H1 (cell line): ENCODE measurements at regions not wholly inside any gene's neighbourhood (a gene's known extent, or its start where the extent isn't known, plus 50 kb on each side); places are given as distances from the start of the nearest gene placed in this dataset.
A peak's percentile ranks its signal among the peaks of the same experiment; 100 is the strongest.

ENCODE experiments used
- CTCF ChIA-PET: fragments of 300-600 bp; sonication (Branson Sonifier 250); formaldehyde crosslinking; loops from one replicate; lab custom pipeline; 2021; ENCODE audit not compliant: partially characterized antibody; lab: Charles Lee
- POLR2A ChIA-PET: fragments of 300-600 bp; sonication (Branson Sonifier 250); formaldehyde crosslinking; loops from one replicate; lab custom pipeline; 2021; ENCODE audit warnings: inconsistent platforms; ENCODE audit not compliant: partially characterized antibody; lab: Charles Lee
- DNase-seq, 2 experiments: peaks; one replicate each; pipeline versions ENCODE4 v3.0.0 to v3.0.0-alpha.2; 2010 to 2022; ENCODE audit warnings: low spot score in 2 of 2, low read depth in 1 of 2, mixed read lengths in 1 of 2
- FAIRE-seq: peaks from 2 replicates; lab custom pipeline; 2011; peaks lifted over from hg19 to GRCh38; lab: Jason Lieb, UNC
- H2AFZ ChIP-seq: 2 replicates; pipeline ENCODE4 v1.8.1; 2012; ENCODE audit warnings: low read length, inconsistent platforms
- H2AK5ac ChIP-seq: 2 replicates; pipeline ENCODE4 v1.6.1; 2013; ENCODE audit warnings: low read depth, low read length
- H2BK120ac ChIP-seq: replicated peaks from 2 replicates; pipeline ENCODE3; 2013; ENCODE audit warnings: low read depth, low read length, inconsistent platforms
- H2BK12ac ChIP-seq: 2 replicates; pipeline ENCODE4 v1.6.1; 2013; ENCODE audit warnings: low read depth, low read length
- H2BK15ac ChIP-seq: 2 replicates; pipeline ENCODE4 v1.6.1; 2013; ENCODE audit warnings: low read length
- H2BK20ac ChIP-seq: 2 replicates; pipeline ENCODE4 v1.6.1; 2013; ENCODE audit warnings: low read length
- H2BK5ac ChIP-seq: 2 replicates; pipeline ENCODE4 v1.6.1; 2013; ENCODE audit warnings: low read depth, low read length
- H3K14ac ChIP-seq: 2 replicates; pipeline ENCODE4 v1.6.1; 2013; ENCODE audit warnings: inconsistent platforms; ENCODE audit not compliant: insufficient read length
- H3K18ac ChIP-seq: 2 replicates; pipeline ENCODE4 v1.6.1; 2013; ENCODE audit warnings: low read length; ENCODE audit errors: extremely low read depth
- H3K23ac ChIP-seq: 2 replicates; pipeline ENCODE4 v1.6.1; 2013; ENCODE audit warnings: inconsistent platforms; ENCODE audit not compliant: insufficient read length
- H3K23me2 ChIP-seq: 2 replicates; pipeline ENCODE4 v1.6.1; 2013; ENCODE audit warnings: low read depth, low read length
- H3K27ac ChIP-seq: 2 replicates; pipeline ENCODE4 v1.6.1; 2011; ENCODE audit warnings: low read depth, low read length, inconsistent platforms
- H3K27me3 ChIP-seq, 4 experiments: replicated peaks in 1 of 4; 1 replicate in 1 of 4; 2 replicates in 3 of 4; pipeline versions ENCODE4 v1.6.1 to v1.8.1; 2011 to 2013; ENCODE audit warnings: low read length in 3 of 4, mild to moderate bottlenecking in 3 of 4, inconsistent platforms in 2 of 4, mixed read lengths in 2 of 4, moderate library complexity in 1 of 4; ENCODE audit not compliant: control insufficient read depth in 3 of 4, insufficient read depth in 3 of 4; ENCODE audit errors: extremely low read depth in 1 of 4
- H3K36me3 ChIP-seq, 4 experiments: 2 replicates each; pipeline versions ENCODE4 v1.6.1 to v1.8.1; 2011 to 2013; ENCODE audit warnings: mild to moderate bottlenecking in 4 of 4, low read length in 3 of 4, moderate library complexity in 2 of 4, control low read depth in 1 of 4, inconsistent platforms in 1 of 4; ENCODE audit not compliant: insufficient read depth in 4 of 4, control insufficient read depth in 2 of 4
- H3K4ac ChIP-seq: replicated peaks from 2 replicates; pipeline ENCODE3; 2013; ENCODE audit warnings: low read length, low read depth, mixed read lengths, inconsistent platforms; ENCODE audit not compliant: insufficient read length
- H3K4me1 ChIP-seq, 4 experiments: replicated peaks in 1 of 4; 1 replicate in 1 of 4; 2 replicates in 3 of 4; pipeline versions ENCODE4 v1.6.1 to v1.8.1; 2011 to 2013; ENCODE audit warnings: low read length in 3 of 4, inconsistent platforms in 2 of 4, mixed read lengths in 1 of 4; ENCODE audit not compliant: insufficient read depth in 4 of 4, control insufficient read depth in 3 of 4
- H3K4me2 ChIP-seq, 2 experiments: 2 replicates each; pipeline versions ENCODE4 v1.6.1 to v1.8.1; 2011 to 2013; ENCODE audit warnings: low read depth in 2 of 2, low read length in 2 of 2, control low read depth in 1 of 2, inconsistent platforms in 1 of 2, mild to moderate bottlenecking in 1 of 2; ENCODE audit not compliant: insufficient read depth in 1 of 2
- H3K4me3 ChIP-seq, 4 experiments: fragments of 200-600, 300-600 bp in 1 of 4; sonication (generic), shearing (Covaris generic), sonication (Bioruptor Twin) in 1 of 4; 2 replicates each; pipeline versions ENCODE4 v1.5.1 to v1.8.1; 2011 to 2016; ENCODE audit warnings: low read length in 4 of 4, low read depth in 3 of 4, control low read depth in 2 of 4, inconsistent platforms in 2 of 4, mild to moderate bottlenecking in 2 of 4, mixed read lengths in 1 of 4, moderate library complexity in 1 of 4; ENCODE audit not compliant: insufficient read depth in 2 of 4; ENCODE audit errors: extremely low read depth in 1 of 4
- H3K56ac ChIP-seq: replicated peaks from 2 replicates; pipeline ENCODE3; 2013; ENCODE audit warnings: low read depth, mild to moderate bottlenecking, mixed read lengths, low read length, inconsistent platforms; ENCODE audit not compliant: insufficient read length
- H3K79me1 ChIP-seq: 2 replicates; pipeline ENCODE4 v1.6.1; 2013; ENCODE audit warnings: low read depth, low read length, control low read depth
- H3K79me2 ChIP-seq, 2 experiments: 2 replicates each; pipeline versions ENCODE4 v1.6.1 to v1.8.1; 2012 to 2013; ENCODE audit warnings: low read length in 2 of 2, mild to moderate bottlenecking in 2 of 2, inconsistent platforms in 1 of 2; ENCODE audit not compliant: insufficient read depth in 2 of 2, control insufficient read depth in 1 of 2
- H3K9ac ChIP-seq, 4 experiments: replicated peaks in 1 of 4; 1 replicate in 1 of 4; 2 replicates in 3 of 4; pipeline versions ENCODE4 v1.6.1 to v1.8.1; 2011 to 2013; ENCODE audit warnings: low read depth in 3 of 4, low read length in 3 of 4, control low read depth in 2 of 4, mild to moderate bottlenecking in 2 of 4, moderate library complexity in 2 of 4, inconsistent platforms in 1 of 4; ENCODE audit errors: extremely low read depth in 1 of 4
- H3K9me3 ChIP-seq, 2 experiments: 2 replicates each; pipeline versions ENCODE4 v1.6.1 to v1.8.1; 2012 to 2013; ENCODE audit warnings: mild to moderate bottlenecking in 2 of 2, moderate library complexity in 2 of 2, control low read depth in 1 of 2, inconsistent platforms in 1 of 2, low read depth in 1 of 2, low read length in 1 of 2, mixed read lengths in 1 of 2; ENCODE audit not compliant: insufficient read depth in 2 of 2
- H4K20me1 ChIP-seq, 2 experiments: replicated peaks in 1 of 2; 2 replicates each; pipeline versions ENCODE3 to v1.8.1; 2011 to 2013; ENCODE audit warnings: inconsistent platforms in 2 of 2, low read length in 2 of 2, mild to moderate bottlenecking in 1 of 2; ENCODE audit not compliant: insufficient read depth in 2 of 2, control insufficient read depth in 1 of 2
- H4K5ac ChIP-seq: 2 replicates; pipeline ENCODE4 v1.6.1; 2013; ENCODE audit warnings: low read length, low read depth, mixed read lengths, inconsistent platforms; ENCODE audit not compliant: insufficient read length
- H4K8ac ChIP-seq: 2 replicates; pipeline ENCODE4 v1.8.0; 2013; ENCODE audit warnings: mild to moderate bottlenecking, moderate library complexity, low read length, inconsistent platforms; ENCODE audit not compliant: insufficient read depth; ENCODE audit errors: extremely low read depth
- H4K91ac ChIP-seq: replicated peaks from 2 replicates; pipeline ENCODE3; 2013; ENCODE audit warnings: low read length, mixed read lengths, inconsistent platforms; ENCODE audit not compliant: insufficient read length
- CTCF ChIP-seq, 3 experiments: IDR thresholded peaks; 1 replicate in 2 of 3; 2 replicates in 1 of 3; pipeline versions ENCODE4 v1.5.1 to v1.6.1; 2011; ENCODE audit warnings: low read length in 3 of 3, mild to moderate bottlenecking in 3 of 3, inconsistent platforms in 2 of 3, low read depth in 1 of 3, moderate library complexity in 1 of 3; ENCODE audit not compliant: insufficient read depth in 1 of 3; ENCODE audit errors: control extremely low read depth in 1 of 3
- EGR1 ChIP-seq: IDR thresholded peaks from 2 replicates; pipeline ENCODE4 v1.6.1; 2011; ENCODE audit warnings: low read depth, low read length, borderline replicate concordance
- RAD21 ChIP-seq, 2 experiments: IDR thresholded peaks in 1 of 2; conservative IDR thresholded peaks in 1 of 2; 2 replicates each; pipeline ENCODE4 v1.6.1; 2011; ENCODE audit warnings: low read depth in 2 of 2, low read length in 2 of 2, improper control_type of control experiment in 1 of 2, inconsistent platforms in 1 of 2, mild to moderate bottlenecking in 1 of 2, moderate library complexity in 1 of 2
- WGBS, 2 experiments: shearing (Covaris generic) in 1 of 2; methylation state at CpG; one replicate each; pipeline versions ENCODE4 v1.1.6 to v1.1.7; 2013 to 2015; ENCODE audit warnings: low lambda C conversion rate in 2 of 2, mixed read lengths in 2 of 2, inconsistent platforms in 1 of 2, low coverage in 1 of 2, missing lambda C conversion rate in 1 of 2; ENCODE audit not compliant: insufficient replicate concordance in 2 of 2, insufficient coverage in 1 of 2, insufficient read length in 1 of 2; ENCODE audit errors: extremely low coverage in 1 of 2, missing lambda C conversion rate in 1 of 2; 5-methylcytosine and 5-hydroxymethylcytosine counted together

- FAIRE-seq (peak; percentile 48), DNase-seq (peak in 1 of 2 experiments; percentile 85)
- Histone ChIP-seq H3K18ac (no peak overlapping the region), H3K9ac (no peak overlapping the region), H2BK20ac (no peak overlapping the region), H3K79me1 (no peaks in the 10 kb centered on the region), H4K91ac (no peak overlapping the region), H4K5ac (no peak overlapping the region), H3K36me3 (no peaks in the 10 kb centered on the region), H3K56ac (no peak overlapping the region), H2BK12ac (no peak overlapping the region), H3K79me2 (no peaks in the 10 kb centered on the region), H3K9me3 (no peaks in the 10 kb centered on the region), H3K4ac (no peak overlapping the region), H3K27me3 (no peaks in the 10 kb centered on the region), H4K20me1 (no peaks in the 10 kb centered on the region), H4K8ac (no peak overlapping the region), H2AK5ac (no peak overlapping the region), H3K14ac (no peak overlapping the region), H3K4me1 (peaks cover 0 to 2% (median 0%) of the 10 kb centered on the region in 4 experiments; a peak in 1 of 7 replicates), H3K23me2 (no peaks in the 10 kb centered on the region), H3K4me3 (no peak overlapping the region), H2BK5ac (no peak overlapping the region), H2AFZ (no peak overlapping the region), H3K27ac (no peak overlapping the region), H3K4me2 (no peak overlapping the region), H2BK120ac (no peak overlapping the region), H3K23ac (no peak overlapping the region), H2BK15ac (no peak overlapping the region)
- ChIA-PET POLR2A (no interaction called here), CTCF (interaction anchor here (0.9 to 4.0 kb wide), 32 partner anchors 9 to 656 kb away, joined by 3 to 20 read pairs (median 4); no protein-coding TSS in a partner anchor)
- 57% methylated on average over 7 of the region's 7 CpGs; no CpG with 5 or more reads in 1 of the 2 experiments for WGBS, 2 experiments
- TF ChIP-seq EGR1 (no peak), CTCF (IDR thresholded peaks at IDR 0.05; ENCODE audit: control extremely low read depth in 1 of 3, insufficient read depth in 1 of 3, low read depth in 1 of 3, low read length in 3 of 3) (peak; percentile 73 to 87 (median 75)), RAD21 (IDR thresholded peaks at IDR 0.05 in 1 of 2, conservative IDR thresholded peaks at IDR 0.05 in 1 of 2; ENCODE audit: low read depth in 2 of 2, low read length in 2 of 2) (peak; percentile 59 to 71)
Observed at GRCh38 chr14:97298331-97298730, 501.1 kb downstream of the VRK1 start.
